HepG2 (cell line): ENCODE measurements at regions not wholly inside any gene's neighbourhood (a gene's known extent, or its start where the extent isn't known, plus 50 kb on each side); places are given as distances from the start of the nearest gene placed in this dataset.

ENCODE experiments used
- ATAC-seq: fragments of 200-7000 bp; cut with Tn5 transposase; 3 replicates; pipeline ENCODE4 v1.9.1; 2020; ENCODE audit warnings: mild to moderate bottlenecking, moderate library complexity
- BruUV-seq: library from RNA; stranded (reverse); fragments of 400-500 nt; replicated peaks from 2 replicates; lab custom pipeline; 2021; lab: Mats Ljungman, UMichigan
- CTCF ChIA-PET: fragments of 300-600 bp; formaldehyde crosslinking; extraction: SDS; loops from one replicate; lab custom pipeline; 2021; ENCODE audit warnings: low total read pairs, inconsistent platforms, low intra/inter-chr PET ratio; lab: Yijun Ruan, JAX
- POLR2A ChIA-PET: fragments of 350-600 bp; sonication (Branson Sonifier 250); formaldehyde crosslinking; loops from one replicate; lab custom pipeline; 2020; ENCODE audit warnings: antibody characterized with exemption, inconsistent platforms; lab: Yijun Ruan, JAX
- DNase-seq: peaks from one replicate; pipeline ENCODE4 v3.0.0-alpha.2; 2015; ENCODE audit warnings: low spot score
- FAIRE-seq: peaks from 3 replicates; lab custom pipeline; 2011; peaks lifted over from hg19 to GRCh38; lab: Jason Lieb, UNC
- H2AFZ ChIP-seq: one replicate; pipeline ENCODE4 v1.6.1; 2011; ENCODE audit warnings: low read length, inconsistent platforms
- H3K27ac ChIP-seq: fragments of 300-600 bp; 3 replicates; pipeline ENCODE4 v1.8.0; 2011; ENCODE audit warnings: mixed run types, mild to moderate bottlenecking, mixed read lengths, low read length, inconsistent platforms; ENCODE audit not compliant: insufficient read depth; ENCODE audit errors: extremely low read length
- H3K27me3 ChIP-seq, 2 experiments: fragments of 200-600 bp in 1 of 2; 2 replicates in 1 of 2; 3 replicates in 1 of 2; pipeline versions ENCODE4 v1.6.0 to v1.8.0; 2011; ENCODE audit warnings: low read length in 2 of 2, mild to moderate bottlenecking in 2 of 2, moderate library complexity in 2 of 2, inconsistent platforms in 1 of 2; ENCODE audit not compliant: insufficient read depth in 2 of 2, control insufficient read depth in 1 of 2
- H3K36me3 ChIP-seq, 2 experiments: fragments of 200-600 bp in 1 of 2; replicated peaks in 1 of 2; 2 replicates in 1 of 2; 3 replicates in 1 of 2; pipeline versions ENCODE4 v1.5.1 to v1.8.0; 2011; ENCODE audit warnings: low read length in 2 of 2, inconsistent platforms in 1 of 2; ENCODE audit not compliant: insufficient read depth in 2 of 2, control insufficient read depth in 1 of 2
- H3K4me1 ChIP-seq: 2 replicates; pipeline ENCODE4 v1.5.1; 2012; ENCODE audit warnings: low read length, inconsistent platforms; ENCODE audit not compliant: insufficient read depth
- H3K4me2 ChIP-seq: 2 replicates; pipeline ENCODE4 v1.6.0; 2011; ENCODE audit warnings: low read depth, low read length, inconsistent platforms
- H3K4me3 ChIP-seq, 3 experiments: fragments of 200-600 bp in 1 of 3; sonication (generic), shearing (Covaris generic) in 1 of 3; replicated peaks in 1 of 3; 2 replicates each; pipeline ENCODE4 v1.5.1; 2011 to 2016; ENCODE audit warnings: low read length in 3 of 3, inconsistent platforms in 2 of 3, low read depth in 2 of 3, mild to moderate bottlenecking in 2 of 3, control low read depth in 1 of 3, mixed read lengths in 1 of 3; ENCODE audit not compliant: insufficient read depth in 1 of 3
- H3K79me2 ChIP-seq: one replicate; pipeline ENCODE4 v1.6.1; 2011; ENCODE audit warnings: low read length, inconsistent platforms; ENCODE audit not compliant: insufficient read depth
- H3K9ac ChIP-seq: 2 replicates; pipeline ENCODE4 v1.6.0; 2011; ENCODE audit warnings: mild to moderate bottlenecking, low read depth, low read length, inconsistent platforms; ENCODE audit not compliant: insufficient read depth
- H3K9me3 ChIP-seq: 2 replicates; pipeline ENCODE4 v1.5.1; 2012; ENCODE audit warnings: mild to moderate bottlenecking, low read length
- H4K20me1 ChIP-seq: 2 replicates; pipeline ENCODE4 v1.6.0; 2011; ENCODE audit warnings: inconsistent platforms, mild to moderate bottlenecking, low read length, moderate library complexity; ENCODE audit not compliant: insufficient read depth
- CENPBD1 ChIP-seq: sonication (generic); formaldehyde crosslinking; IDR thresholded peaks from 2 replicates; pipeline ENCODE4 v1.8.0; 2022; ENCODE audit warnings: missing genetic modification reagents, low read depth, mild to moderate bottlenecking, borderline replicate concordance
- FOSL2 ChIP-seq: sonication (generic); formaldehyde crosslinking; IDR thresholded peaks from 2 replicates; pipeline ENCODE4 v1.4.0; 2020; ENCODE audit warnings: missing genetic modification reagents
- HINFP ChIP-seq: sonication (generic); formaldehyde crosslinking; IDR thresholded peaks from 2 replicates; pipeline ENCODE4 v1.4.0; 2020; ENCODE audit warnings: low read depth, mild to moderate bottlenecking, missing genetic modification reagents
- SIX4 ChIP-seq: sonication (generic); formaldehyde crosslinking; IDR thresholded peaks from 2 replicates; pipeline ENCODE4 v1.4.0; 2020; ENCODE audit warnings: missing genetic modification reagents
- SMYD3 ChIP-seq: sonication (generic); formaldehyde crosslinking; IDR thresholded peaks from 2 replicates; pipeline ENCODE4 v1.8.1; 2023; ENCODE audit warnings: mild to moderate bottlenecking, missing genetic modification reagents
- SP140L ChIP-seq: sonication (generic); formaldehyde crosslinking; IDR thresholded peaks from 2 replicates; pipeline ENCODE4 v1.4.0; 2020; ENCODE audit warnings: missing genetic modification reagents, borderline replicate concordance
- TAF15 ChIP-seq: fragments of 200-400 bp; formaldehyde crosslinking; IDR thresholded peaks from one replicate; pipeline ENCODE4 v1.6.1; 2018; ENCODE audit warnings: mild to moderate bottlenecking, low read depth, low read length; ENCODE audit not compliant: poor library complexity, severe bottlenecking
- TBX3 ChIP-seq: fragments of 450-650 bp; IDR thresholded peaks from 2 replicates; pipeline ENCODE4 v1.6.1; 2017; ENCODE audit warnings: antibody characterized with exemption, mild to moderate bottlenecking, inconsistent platforms, borderline replicate concordance
- TRIM24 ChIP-seq: sonication (generic); formaldehyde crosslinking; IDR thresholded peaks from 2 replicates; pipeline ENCODE4 v1.8.0; 2022; ENCODE audit warnings: mild to moderate bottlenecking, missing genetic modification reagents
- ZHX1 ChIP-seq: sonication (generic); formaldehyde crosslinking; IDR thresholded peaks from 2 replicates; pipeline ENCODE4 v1.8.1; 2022; ENCODE audit warnings: low read depth, mild to moderate bottlenecking, missing genetic modification reagents
- ZNF121 ChIP-seq: sonication (generic); formaldehyde crosslinking; IDR thresholded peaks from 2 replicates; pipeline ENCODE4 v1.5.0; 2020; ENCODE audit warnings: mild to moderate bottlenecking, missing genetic modification reagents
- ZNF18 ChIP-seq: sonication (generic); formaldehyde crosslinking; IDR thresholded peaks from 2 replicates; pipeline ENCODE4 v1.8.0; 2022; ENCODE audit warnings: mild to moderate bottlenecking, missing genetic modification reagents; ENCODE audit not compliant: insufficient replicate concordance
- ZNF235 ChIP-seq: sonication (generic); formaldehyde crosslinking; IDR thresholded peaks from 2 replicates; pipeline ENCODE4 v1.8.1; 2023; ENCODE audit warnings: mild to moderate bottlenecking, missing genetic modification reagents, borderline replicate concordance
- ZNF432 ChIP-seq: sonication (generic); formaldehyde crosslinking; IDR thresholded peaks from 2 replicates; pipeline ENCODE4 v1.5.0; 2020; ENCODE audit warnings: missing genetic modification reagents, mild to moderate bottlenecking, borderline replicate concordance
- ZNF543 ChIP-seq: sonication (generic); formaldehyde crosslinking; IDR thresholded peaks from 2 replicates; pipeline ENCODE4 v1.4.0; 2020; ENCODE audit warnings: mild to moderate bottlenecking, missing genetic modification reagents
- WGBS: methylation state at CpG from one replicate; pipeline ENCODE4 v1.1.6; 2017; ENCODE audit warnings: low lambda C conversion rate; 5-methylcytosine and 5-hydroxymethylcytosine counted together
- in situ Hi-C: cut with HindIII; loops from 2 replicates; pipeline ENCODE4 v1.10.0; 2017; ENCODE audit warnings: low pct_unique_long_range_greater_than_20kb; ENCODE audit not compliant: extremely low pct_ligation_motif_present
- intact Hi-C: fragments of 100-400 bp; cut with micrococcal nuclease; formaldehyde crosslinking; loops from one replicate; pipeline ENCODE4 v1.10.0; 2022; ENCODE audit not compliant: unreplicated experiment

GRCh38 chr3:34109846-34110245 lies 311.4 kb downstream of the PDCD6IP start (continued):
- no peak for TF ChIP-seq ZNF18 (CRISPR knock-in tag)
- no peak for TF ChIP-seq CENPBD1 (CRISPR knock-in tag)
- TF ChIP-seq SMYD3 (CRISPR knock-in tag): no peak
- TF ChIP-seq TRIM24: no peak
- no peak for TF ChIP-seq ZNF235 (CRISPR knock-in tag)
- TF ChIP-seq ZNF543 (CRISPR knock-in tag): no peak

GRCh38 chr3:34111361-34111760 lies 312.9 kb downstream of the PDCD6IP start:
- POLR2A ChIA-PET: no interaction called here
- in situ Hi-C loops (no loop called here), intact Hi-C loops (no loop called here)
- Histone ChIP-seq H3K27me3 (no peaks in the 10 kb centered on the region), H3K4me2 (no peak overlapping the region), H3K9ac (no peak overlapping the region), H2AFZ (no peak overlapping the region), H3K36me3 (no peaks in the 10 kb centered on the region), H3K4me1 (no peaks in the 10 kb centered on the region), H4K20me1 (no peaks in the 10 kb centered on the region), H3K27ac (no peak overlapping the region), H3K9me3 (no peaks in the 10 kb centered on the region), H3K4me3 (no peak overlapping the region), H3K79me2 (no peaks in the 10 kb centered on the region)
- DNase-seq (no peak), FAIRE-seq (no peak), ATAC-seq (no peak)
- WGBS: 31% methylated on average over 4 of the region's 4 CpGs
- CTCF ChIA-PET: no interaction called here
- no TSS peak for BruUV-seq
- TF ChIP-seq SIX4 (CRISPR knock-in tag) (no peak), ZHX1 (CRISPR knock-in tag) (no peak), TAF15 (no peak), ZNF121 (CRISPR knock-in tag) (no peak), FOSL2 (no peak), SP140L (CRISPR knock-in tag) (no peak), ZNF432 (CRISPR knock-in tag) (no peak), HINFP (no peak), TBX3 (no peak)
